IMR-90 (cell line): ENCODE measurements at regions not wholly inside any gene's neighbourhood (a gene's known extent, or its start where the extent isn't known, plus 50 kb on each side); places are given as distances from the start of the nearest gene placed in this dataset.

ENCODE experiments used
- ATAC-seq: fragments of 200-7000 bp; cut with Tn5 transposase; 2 replicates; pipeline ENCODE4 v1.9.1; 2020; ENCODE audit warnings: low read depth, mild to moderate bottlenecking, moderate library complexity
- BruUV-seq: library from RNA; stranded (reverse); fragments of 400-500 nt; replicated peaks from 2 replicates; lab custom pipeline; 2021; lab: Mats Ljungman, UMichigan
- CTCF ChIA-PET: fragments of 300-600 bp; formaldehyde crosslinking; extraction: SDS; loops from one replicate; lab custom pipeline; 2021; ENCODE audit warnings: antibody characterized with exemption; lab: Yijun Ruan, JAX
- POLR2A ChIA-PET: fragments of 300-600 bp; sonication (Branson Sonifier 250); formaldehyde crosslinking; loops from one replicate; lab custom pipeline; 2022; ENCODE audit warnings: antibody characterized with exemption; ENCODE audit not compliant: unreplicated experiment; lab: Charles Lee
- DNase-seq: peaks from one replicate; pipeline ENCODE4 v3.0.0; 2013
- H2AFZ ChIP-seq: replicated peaks from 2 replicates; pipeline ENCODE3; 2013; ENCODE audit warnings: low read length, mild to moderate bottlenecking; ENCODE audit not compliant: poor library complexity
- H2AK5ac ChIP-seq: 2 replicates; pipeline ENCODE4 v1.6.1; 2013; ENCODE audit warnings: low read depth, low read length, inconsistent platforms
- H2AK9ac ChIP-seq: replicated peaks from 2 replicates; pipeline ENCODE3; 2013; ENCODE audit warnings: mild to moderate bottlenecking, low read depth, low read length, moderate library complexity; ENCODE audit not compliant: poor library complexity
- H2BK120ac ChIP-seq: 2 replicates; pipeline ENCODE4 v1.6.1; 2013; ENCODE audit warnings: low read depth, low read length, inconsistent platforms
- H2BK15ac ChIP-seq: 3 replicates; pipeline ENCODE4 v1.6.1; 2013; ENCODE audit warnings: low read depth, low read length, inconsistent platforms
- H2BK20ac ChIP-seq: 2 replicates; pipeline ENCODE4 v1.6.1; 2013; ENCODE audit warnings: low read depth, mild to moderate bottlenecking, inconsistent platforms, low read length, moderate library complexity
- H2BK5ac ChIP-seq: 2 replicates; pipeline ENCODE4 v1.6.1; 2013; ENCODE audit warnings: mild to moderate bottlenecking, low read depth, low read length, inconsistent platforms; ENCODE audit not compliant: poor library complexity, severe bottlenecking
- H3K14ac ChIP-seq: replicated peaks from 2 replicates; pipeline ENCODE4 v1.6.1; 2013; ENCODE audit warnings: low read depth, low read length, inconsistent platforms
- H3K18ac ChIP-seq: 2 replicates; pipeline ENCODE4 v1.6.1; 2013; ENCODE audit warnings: low read depth, low read length, control low read depth
- H3K23ac ChIP-seq: 2 replicates; pipeline ENCODE4 v1.6.1; 2013; ENCODE audit warnings: low read depth, low read length, inconsistent platforms
- H3K27ac ChIP-seq: 2 replicates; pipeline ENCODE4 v1.5.1; 2013; ENCODE audit warnings: mild to moderate bottlenecking, control low read depth, low read length; ENCODE audit not compliant: insufficient read depth
- H3K27me3 ChIP-seq: 2 replicates; pipeline ENCODE4 v1.6.1; 2013; ENCODE audit warnings: low read length; ENCODE audit not compliant: control insufficient read depth, insufficient read depth
- H3K36me3 ChIP-seq: 2 replicates; pipeline ENCODE4 v1.6.1; 2013; ENCODE audit warnings: low read length, mixed read lengths; ENCODE audit not compliant: control insufficient read depth, insufficient read depth
- H3K4ac ChIP-seq: 2 replicates; pipeline ENCODE4 v1.6.1; 2013; ENCODE audit warnings: low read depth, low read length, inconsistent platforms
- H3K4me1 ChIP-seq: 2 replicates; pipeline ENCODE4 v1.6.1; 2013; ENCODE audit warnings: low read length, mixed read lengths; ENCODE audit not compliant: control insufficient read depth, insufficient read depth
- H3K4me2 ChIP-seq: 2 replicates; pipeline ENCODE4 v1.6.1; 2013; ENCODE audit warnings: low read depth, mild to moderate bottlenecking, control low read depth, low read length, moderate library complexity
- H3K4me3 ChIP-seq: 2 replicates; pipeline ENCODE4 v1.5.1; 2013; ENCODE audit warnings: low read depth, mild to moderate bottlenecking, control low read depth, low read length, moderate library complexity; ENCODE audit not compliant: insufficient read depth
- H3K56ac ChIP-seq: 2 replicates; pipeline ENCODE4 v1.6.1; 2013; ENCODE audit warnings: low read length, inconsistent platforms; ENCODE audit not compliant: insufficient read depth; ENCODE audit errors: extremely low read depth
- H3K79me1 ChIP-seq, 2 experiments: 2 replicates each; pipeline ENCODE4 v1.6.1; 2013; ENCODE audit warnings: low read length in 2 of 2, inconsistent platforms in 1 of 2, low read depth in 1 of 2
- H3K9ac ChIP-seq: 2 replicates; pipeline ENCODE4 v1.6.1; 2013; ENCODE audit warnings: low read depth, low read length, control low read depth
- H3K9me1 ChIP-seq: 2 replicates; pipeline ENCODE4 v1.6.1; 2013; ENCODE audit warnings: low read length, inconsistent platforms; ENCODE audit not compliant: insufficient read depth
- H3K9me3 ChIP-seq: 2 replicates; pipeline ENCODE4 v1.6.1; 2013; ENCODE audit warnings: low read length; ENCODE audit not compliant: control insufficient read depth, insufficient read depth
- H4K20me1 ChIP-seq: 2 replicates; pipeline ENCODE4 v1.6.1; 2013; ENCODE audit warnings: low read length, inconsistent platforms; ENCODE audit not compliant: insufficient read depth
- H4K5ac ChIP-seq: 2 replicates; pipeline ENCODE4 v1.6.1; 2013; ENCODE audit warnings: mild to moderate bottlenecking, low read depth, low read length, control low read depth
- H4K8ac ChIP-seq, 2 experiments: 2 replicates each; pipeline ENCODE4 v1.6.1; 2013; ENCODE audit warnings: low read depth in 2 of 2, low read length in 2 of 2, control low read depth in 1 of 2, inconsistent platforms in 1 of 2
- H4K91ac ChIP-seq: 2 replicates; pipeline ENCODE4 v1.6.1; 2013; ENCODE audit warnings: low read depth, low read length, inconsistent platforms; ENCODE audit not compliant: insufficient read depth
- BHLHE40 ChIP-seq: fragments of 150-350 bp; IDR thresholded peaks from 2 replicates; pipeline ENCODE4 v1.6.1; 2016; ENCODE audit warnings: mild to moderate bottlenecking, low read depth, low read length
- CHD1 ChIP-seq: IDR thresholded peaks from 2 replicates; pipeline ENCODE4 v1.6.1; 2012; ENCODE audit warnings: low read depth, low read length, improper control_type of control experiment
- CTCF ChIP-seq: conservative IDR thresholded peaks from 2 replicates; pipeline ENCODE4 v1.5.1; 2012; ENCODE audit warnings: mild to moderate bottlenecking, low read depth, low read length, improper control_type of control experiment
- POLR2A ChIP-seq: IDR thresholded peaks from 2 replicates; pipeline ENCODE4 v1.6.1; 2012; ENCODE audit warnings: mild to moderate bottlenecking, low read depth, low read length
- RCOR1 ChIP-seq: IDR thresholded peaks from 2 replicates; pipeline ENCODE4 v1.6.1; 2012; ENCODE audit warnings: mild to moderate bottlenecking, low read length, improper control_type of control experiment; ENCODE audit not compliant: insufficient replicate concordance
- RFX5 ChIP-seq: IDR thresholded peaks from 2 replicates; pipeline ENCODE4 v1.8.0; 2012; ENCODE audit warnings: low read depth, mild to moderate bottlenecking, low read length, moderate library complexity
- WGBS, 2 experiments: methylation state at CpG; one replicate each; pipeline versions ENCODE4 v1.1.5 to v1.1.7; 2013; ENCODE audit warnings: missing lambda C conversion rate in 2 of 2; ENCODE audit not compliant: insufficient read length in 1 of 2; ENCODE audit errors: extremely low coverage in 2 of 2; 5-methylcytosine and 5-hydroxymethylcytosine counted together
- dilution Hi-C: fragments of 300-500 bp; cut with HindIII; formaldehyde crosslinking; loops from one replicate; pipeline ENCODE4 v1.14.3; 2018; ENCODE audit warnings: low sequenced_read_pairs; ENCODE audit not compliant: unreplicated experiment
- in situ Hi-C: fragments of 300-500 bp; cut with MboI; formaldehyde crosslinking; loops from 3 replicates; pipeline ENCODE4 v1.14.3; 2019; ENCODE audit warnings: low sequenced_read_pairs, inconsistent platforms, mixed read lengths
- intact Hi-C: fragments of 100-400 bp; cut with micrococcal nuclease; formaldehyde crosslinking; loops from 2 replicates; pipeline ENCODE4 v1.10.0; 2022

GRCh38 chr6:74741646-74742045 lies 464.2 kb downstream of the COL12A1 start:
- Histone ChIP-seq H3K36me3 (no peaks in the 10 kb centered on the region), H4K20me1 (no peaks in the 10 kb centered on the region), H3K4me1 (no peaks in the 10 kb centered on the region), H3K4ac (no peak overlapping the region), H2BK120ac (no peak overlapping the region), H3K4me3 (no peak overlapping the region), H3K79me1 (no peaks in the 10 kb centered on the region), H2BK15ac (no peak overlapping the region), H3K27ac (no peak overlapping the region), H3K4me2 (no peak overlapping the region), H3K9ac (no peak overlapping the region), H3K9me1 (no peaks in the 10 kb centered on the region), H2BK20ac (no peak overlapping the region), H3K18ac (no peak overlapping the region), H3K9me3 (no peaks in the 10 kb centered on the region; the same call in 1 of the 2 replicates), H2BK5ac (no peak overlapping the region), H4K8ac (no peak overlapping the region), H3K56ac (no peak overlapping the region), H4K91ac (no peak overlapping the region), H3K23ac (no peak overlapping the region), H2AK9ac (no peak overlapping the region), H2AFZ (no peak overlapping the region), H3K14ac (no peak overlapping the region), H4K5ac (no peak overlapping the region), H2AK5ac (no peak overlapping the region), H3K27me3 (no peaks in the 10 kb centered on the region)
- no TSS peak for BruUV-seq
- dilution Hi-C loops, result no loop called here
- intact Hi-C loops, result no loop called here
- WGBS, 2 experiments, result no CpG with 5 or more reads among the region's 1 CpG
- ChIA-PET CTCF (no interaction called here), POLR2A (no interaction called here)
- DNase-seq, result no peak
- ATAC-seq, result no peak
- in situ Hi-C loops, result no loop called here
- TF ChIP-seq RCOR1, result no peak
- no peak for TF ChIP-seq CHD1
- TF ChIP-seq BHLHE40, result no peak
- no peak for TF ChIP-seq RFX5
- no peak for TF ChIP-seq CTCF
- TF ChIP-seq POLR2A, result no peak
